T1000 (cell line): ENCODE measurements at regions not wholly inside any gene's neighbourhood (a gene's known extent, or its start where the extent isn't known, plus 50 kb on each side); places are given as distances from the start of the nearest gene placed in this dataset.
"Not testable (repeated sequence)": the region's sequence is repeated elsewhere in the genome, so short reads cannot be mapped to it uniquely, and the experiment has no call there.

Experiments
- DNase-seq: peaks from one replicate; lab custom pipeline; 2025; ENCODE audit warnings: mixed read lengths; lab: John Stamatoyannopoulos, UW

DNA sequence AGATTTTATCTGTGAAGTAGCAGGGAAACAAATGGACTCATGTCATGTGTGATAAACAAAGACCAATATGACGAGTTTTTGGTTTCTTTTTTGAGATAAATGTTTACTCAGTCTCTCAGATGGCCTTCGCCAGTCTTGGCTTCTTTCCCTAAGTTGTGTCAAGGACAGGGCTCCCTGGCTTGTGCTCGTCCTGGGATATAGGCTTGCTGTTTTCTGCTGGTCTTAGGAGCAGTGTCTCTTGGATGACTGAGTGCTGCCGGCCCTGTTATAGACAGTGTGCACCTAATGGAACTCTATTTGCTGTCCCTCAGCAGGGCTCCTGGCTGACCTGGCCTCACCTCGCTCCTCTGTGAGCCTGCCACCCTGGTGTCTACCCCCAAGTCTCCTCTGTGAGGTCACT lies 324.1 kb upstream of the SYNCRIP start:
- no peak for DNase-seq

- DNase-seq, result no peak
Observed at GRCh38 chr6:85961746-85962145, 319.1 kb upstream of the SYNCRIP start.

DNA sequence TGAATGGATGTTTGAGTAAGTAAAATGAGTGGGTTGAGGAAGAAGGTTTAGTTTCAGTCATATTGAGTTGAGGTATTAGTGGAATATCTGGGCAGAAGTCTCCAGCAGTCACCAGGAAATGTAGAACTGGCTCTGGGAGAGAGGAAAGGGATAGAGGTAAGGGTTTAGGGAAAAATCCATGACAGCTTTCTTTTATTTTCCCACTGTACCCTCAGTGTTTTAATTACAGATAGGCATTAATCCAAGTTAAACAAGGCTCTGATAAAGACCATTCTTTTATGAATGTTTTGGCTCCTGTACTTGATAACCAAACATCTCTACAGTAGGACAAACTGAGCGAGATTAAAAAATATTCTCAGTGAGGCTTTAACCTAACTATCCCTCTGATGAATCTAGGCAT lies 318.4 kb upstream of the SYNCRIP start:
- no peak for DNase-seq

DNA sequence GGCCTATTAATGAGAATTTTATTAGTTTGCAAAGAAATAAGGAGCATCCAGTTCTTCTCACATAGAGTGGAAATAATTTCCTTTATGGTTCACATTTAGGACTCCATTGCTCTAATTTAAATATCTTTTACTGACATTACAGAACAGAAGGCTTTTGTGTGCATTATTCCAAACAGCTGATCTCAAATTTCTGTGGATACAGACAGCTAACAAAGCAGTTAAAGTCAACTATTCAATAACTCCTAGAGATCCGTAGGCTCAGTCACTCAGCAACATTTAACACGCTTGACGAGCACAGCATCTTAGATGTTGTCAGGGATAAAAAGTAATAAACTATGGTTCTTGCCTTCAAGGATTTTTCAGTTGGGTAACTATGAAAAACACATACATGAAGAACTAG lies 305.8 kb upstream of the SYNCRIP start:
- no peak for DNase-seq

GRCh38 chr6:85945459-85946185 lies 302.9 kb upstream of the SYNCRIP start:
- DNase-seq, result no peak

DNA sequence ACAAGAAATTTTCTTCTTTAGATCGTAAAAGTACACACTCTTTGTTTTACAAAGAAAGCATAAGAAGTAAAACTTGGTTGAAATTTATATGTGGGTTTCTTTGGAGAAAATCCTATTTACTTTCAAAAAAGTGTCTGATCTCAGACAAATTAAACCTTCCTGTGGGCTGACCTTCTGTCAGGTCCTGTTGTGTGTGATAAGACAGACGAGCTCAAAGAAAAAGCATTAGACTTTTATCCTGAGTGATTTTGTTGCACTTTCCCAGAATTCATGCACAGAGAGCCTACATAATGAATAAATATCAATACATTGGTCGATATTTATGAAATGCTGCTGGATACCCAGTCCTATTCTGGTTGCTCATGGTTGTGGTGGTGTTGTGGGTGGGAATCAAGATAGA lies 302.1 kb upstream of the SYNCRIP start:
- no peak for DNase-seq

DNA sequence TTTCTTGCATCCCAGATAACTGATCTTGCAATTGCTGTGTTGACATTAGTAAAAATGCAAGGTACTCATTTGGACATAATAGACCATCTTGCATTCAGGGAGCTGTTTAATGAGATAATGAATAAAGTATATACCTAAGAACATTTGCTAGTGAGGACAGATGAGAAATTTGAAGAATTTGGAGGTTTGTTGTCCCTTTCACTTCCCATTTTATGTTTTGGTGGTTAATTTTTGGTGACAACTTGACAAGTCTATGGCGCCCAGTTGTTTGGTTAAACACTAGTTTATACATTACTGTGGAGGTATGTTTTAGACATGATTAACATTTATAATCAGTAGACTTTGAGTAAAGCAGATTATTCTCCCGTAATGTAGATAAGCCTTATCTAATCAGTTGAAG lies 300.2 kb upstream of the SYNCRIP start:
- no peak for DNase-seq

DNA sequence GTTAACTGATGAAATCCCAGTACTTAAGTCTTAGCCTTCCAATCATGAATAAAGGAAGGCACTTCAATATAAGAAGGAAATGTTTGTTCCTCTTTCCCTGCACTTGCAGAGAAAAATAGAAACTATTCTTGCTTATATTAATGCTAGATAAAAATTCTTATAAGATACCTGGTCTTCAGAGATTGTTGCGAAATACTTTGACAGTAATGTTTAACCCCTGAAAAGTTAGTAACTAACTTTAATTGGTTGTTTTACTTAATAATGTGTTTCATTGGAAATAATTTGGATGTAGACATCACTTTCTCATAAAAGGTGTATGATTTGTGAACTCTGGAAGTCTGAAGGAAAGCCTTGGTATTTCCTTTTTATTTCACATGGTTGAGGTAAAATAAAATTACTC lies 294.2 kb upstream of the SYNCRIP start:
- no peak for DNase-seq

- peak; percentile 44 for DNase-seq
Observed at GRCh38 chr6:85923013-85923430, 280.3 kb upstream of the SYNCRIP start.

DNA sequence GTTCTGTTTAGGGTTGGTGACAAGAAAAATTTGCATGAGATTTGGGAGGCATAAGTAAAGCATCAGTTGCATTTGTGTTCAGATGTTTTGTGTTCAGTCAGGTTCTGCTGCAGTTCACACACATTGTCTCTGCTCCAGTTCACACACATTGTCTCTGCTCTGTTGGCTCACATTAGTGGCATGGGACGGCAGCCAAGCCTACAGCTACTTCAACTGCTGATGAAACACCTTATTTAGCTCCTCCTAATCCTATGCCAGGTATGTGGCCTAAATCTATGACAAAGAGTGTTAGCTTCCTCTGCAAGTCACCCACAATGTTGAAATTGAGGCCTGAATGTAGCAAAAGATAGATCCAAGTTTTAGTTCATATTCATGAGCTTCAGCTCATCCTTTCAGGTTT lies 278.1 kb upstream of the SYNCRIP start:
- DNase-seq, result no peak

DNA sequence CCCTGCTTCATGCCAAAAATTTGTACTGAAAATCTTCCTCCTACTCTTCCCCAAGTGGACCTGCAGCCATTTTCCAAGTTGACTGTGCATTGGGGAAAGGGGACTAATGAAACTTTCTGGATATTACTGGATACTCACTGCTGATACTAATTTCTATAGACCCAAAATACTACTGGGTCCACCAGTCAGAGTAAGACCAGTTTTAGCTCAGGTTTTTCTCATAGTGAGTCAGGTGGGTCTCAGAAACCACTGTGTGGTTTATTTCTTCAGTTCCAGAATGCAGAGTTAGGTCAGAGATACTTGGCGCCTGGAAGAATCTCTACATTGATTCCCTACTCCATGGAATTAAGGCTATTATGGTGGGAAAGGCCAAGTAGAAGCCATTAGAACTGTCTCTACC lies 274.8 kb upstream of the SYNCRIP start:
- no peak for DNase-seq

GRCh38 chr6:85913001-85913400 lies 270.3 kb upstream of the SYNCRIP start:
- DNase-seq, result no peak

DNA sequence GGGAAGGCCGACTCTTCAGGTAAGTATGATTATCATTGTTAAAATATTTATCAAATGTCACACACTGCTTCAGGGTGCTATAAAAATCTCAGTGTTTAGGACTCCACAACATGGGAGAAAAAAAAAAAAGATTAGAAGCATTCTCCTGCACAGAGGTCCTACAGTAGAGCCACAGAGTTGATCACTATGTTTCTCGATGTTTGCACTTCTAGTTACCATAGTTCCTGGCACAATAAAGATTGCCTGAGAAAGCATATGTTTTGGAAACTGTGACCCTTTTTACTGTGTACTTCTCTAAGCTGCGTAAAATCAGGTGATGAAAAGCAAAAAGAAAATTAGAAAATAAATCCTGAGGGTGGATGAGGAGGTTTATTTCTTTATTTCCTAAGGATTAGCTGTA lies 269.9 kb upstream of the SYNCRIP start:
- no peak for DNase-seq

DNA sequence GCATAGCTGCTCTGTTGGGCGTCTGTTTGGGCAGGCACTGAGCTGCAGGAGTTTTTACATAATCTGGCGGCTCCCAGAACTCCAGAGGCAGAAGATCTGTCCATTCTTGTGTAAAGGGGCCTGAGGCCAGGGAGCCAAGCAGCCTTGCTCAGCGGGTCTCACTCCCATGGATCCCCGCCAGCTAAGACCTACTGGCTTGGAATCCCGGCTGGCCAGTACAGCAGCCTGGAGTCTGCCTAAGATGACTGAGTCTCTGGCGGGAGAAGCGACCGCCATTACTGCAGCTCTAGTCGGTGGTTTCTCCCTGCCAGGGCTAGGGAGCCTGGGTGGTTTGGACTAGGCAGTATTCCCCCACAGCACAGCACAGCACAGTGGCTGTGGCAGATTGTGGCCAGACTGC lies 268.4 kb upstream of the SYNCRIP start:
- DNase-seq, result no peak

- not testable (repeated sequence) for DNase-seq
Observed at GRCh38 chr6:85908120-85908519, 265.4 kb upstream of the SYNCRIP start.

DNA sequence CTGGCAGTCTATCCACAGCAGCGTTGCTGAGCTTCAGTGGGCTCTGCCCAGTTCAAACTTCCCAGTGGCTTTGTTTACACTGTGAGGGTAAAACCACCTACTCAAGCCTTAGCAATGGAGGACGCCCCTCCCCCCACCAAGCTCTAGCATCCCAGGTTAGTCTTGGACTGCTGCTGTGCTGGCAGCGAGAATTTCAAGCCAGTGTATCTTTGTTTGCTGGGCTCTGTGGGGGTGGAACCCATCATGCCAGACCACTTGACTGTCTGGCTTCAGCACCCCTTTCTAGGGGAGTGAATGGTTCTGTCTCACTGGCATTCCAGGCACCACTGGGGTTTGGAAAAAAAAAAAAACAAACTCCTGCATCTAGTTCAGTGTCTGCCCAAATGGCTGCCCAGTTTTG lies 249.7 kb upstream of the SYNCRIP start:
- DNase-seq, result no peak

- peak; percentile 13 for DNase-seq
Observed at GRCh38 chr6:85887461-85887860, 244.8 kb upstream of the SYNCRIP start.

GRCh38 chr6:85868685-85869084 lies 226.0 kb upstream of the SYNCRIP start:
- DNase-seq, result no peak

- DNase-seq, result no peak
Observed at GRCh38 chr6:85867595-85867994, 224.9 kb upstream of the SYNCRIP start.

DNA sequence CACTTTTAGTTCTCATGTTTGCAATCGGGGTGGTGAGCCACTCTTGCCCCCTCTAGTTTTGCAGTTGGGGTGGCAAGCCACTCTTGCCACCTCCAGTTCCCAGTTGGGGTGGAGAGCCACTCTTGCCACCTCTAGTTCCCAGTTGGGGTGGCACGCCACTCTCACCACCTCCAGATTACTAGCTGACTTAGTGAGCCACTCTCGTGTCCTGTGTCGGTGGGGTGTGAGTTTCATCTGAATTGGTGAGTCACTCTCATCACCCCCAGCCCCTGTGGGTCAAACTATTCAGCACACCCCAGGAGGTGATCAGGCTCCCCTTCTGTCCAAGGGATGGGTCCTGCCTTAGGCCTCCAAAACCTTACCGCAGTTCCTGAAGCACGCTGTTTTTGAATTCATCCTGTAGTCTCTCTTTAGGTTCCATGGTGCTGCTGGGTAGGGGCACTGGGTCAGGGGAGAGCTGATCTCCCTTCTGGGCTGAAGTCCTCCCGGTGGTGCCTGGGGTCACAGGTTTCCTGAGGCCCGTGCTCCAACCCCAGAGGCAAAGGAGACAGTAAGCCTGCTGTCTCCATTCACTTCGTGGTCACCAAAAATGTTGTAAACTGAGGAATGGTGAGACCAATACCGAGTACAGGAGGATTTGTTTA lies 224.2 kb upstream of the SYNCRIP start:
- DNase-seq, result no peak

- no peak for DNase-seq
Observed at GRCh38 chr6:85866370-85866730, 223.7 kb upstream of the SYNCRIP start.

DNA sequence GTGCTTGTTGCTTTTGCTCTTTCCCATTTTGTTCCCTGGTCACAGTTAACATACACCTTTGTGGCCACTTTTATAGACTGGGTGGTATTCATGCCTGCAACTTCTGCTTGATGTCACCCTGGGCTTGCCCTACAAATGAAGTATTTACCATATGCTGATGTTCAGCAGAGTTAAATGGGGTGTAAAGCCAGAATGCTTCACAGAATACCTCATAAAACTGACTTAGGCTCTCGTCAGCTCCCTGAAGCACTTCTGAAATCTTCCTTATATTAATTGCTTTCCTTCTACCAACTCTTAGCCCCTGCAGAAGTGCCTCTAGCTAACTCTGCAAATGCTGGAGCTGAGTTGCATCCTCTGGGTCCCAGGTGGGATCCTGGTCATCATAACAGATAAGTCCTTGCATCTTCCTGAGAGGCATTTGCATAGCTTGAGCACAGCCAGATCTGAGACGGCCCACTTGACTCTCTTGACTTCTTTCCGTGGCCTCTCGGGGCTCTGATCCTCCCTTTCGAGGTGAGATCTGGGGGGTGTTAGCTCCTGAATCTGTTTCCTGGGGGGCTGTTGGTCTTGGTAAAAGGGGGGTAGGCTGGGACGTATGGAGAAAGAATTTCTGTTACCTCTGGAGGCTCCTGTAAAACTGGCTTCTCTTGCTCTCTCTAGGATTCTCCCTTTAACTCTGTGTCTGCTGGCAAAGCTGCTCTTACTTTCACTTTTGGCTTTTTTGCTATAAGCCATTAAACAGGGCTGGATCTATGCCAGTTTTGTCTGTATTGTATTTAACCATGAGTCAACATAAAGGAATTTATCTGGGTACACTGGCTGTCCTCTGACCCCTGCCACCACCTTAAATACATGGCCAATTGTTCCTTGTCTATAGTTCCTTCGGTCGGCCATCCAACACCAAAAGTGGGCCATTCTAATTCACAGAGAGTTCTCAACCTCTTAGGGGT lies 223.0 kb upstream of the SYNCRIP start:
- DNase-seq, result no peak
